Pulmonary artery endothelial cell (primary cell): ENCODE measurements at regions not wholly inside any gene's neighbourhood (a gene's known extent, or its start where the extent isn't known, plus 50 kb on each side); places are given as distances from the start of the nearest gene placed in this dataset.
"Not testable (repeated sequence)": the region's sequence is repeated elsewhere in the genome, so short reads cannot be mapped to it uniquely, and the experiment has no call there.

Experiments
- DNase-seq: peaks from one replicate; pipeline ENCODE4 v3.0.0-alpha.2; 2011; ENCODE audit warnings: low read depth, low spot score

GRCh38 chr2:195572895-195573683 lies 83.9 kb upstream of the SLC39A10 start:
- no peak for DNase-seq

- no peak for DNase-seq
Observed at GRCh38 chr2:195570329-195570728, 86.7 kb upstream of the SLC39A10 start.

GRCh38 chr2:195569255-195569654 lies 87.8 kb upstream of the SLC39A10 start:
- no peak for DNase-seq

- DNase-seq = not testable (repeated sequence)
Observed at GRCh38 chr2:195564625-195565135, 92.3 kb upstream of the SLC39A10 start.

GRCh38 chr2:195563857-195564512 lies 93.0 kb upstream of the SLC39A10 start:
- DNase-seq = no peak

- DNase-seq = no peak
Observed at GRCh38 chr2:195562570-195563566, 94.2 kb upstream of the SLC39A10 start.

- DNase-seq = no peak
Observed at GRCh38 chr2:195561116-195561921, 95.7 kb upstream of the SLC39A10 start.

- no peak for DNase-seq
Observed at GRCh38 chr2:195560209-195560895, 96.7 kb upstream of the SLC39A10 start.

- no peak for DNase-seq
Observed at GRCh38 chr2:195559431-195559914, 97.6 kb upstream of the SLC39A10 start.

- DNase-seq = no peak
Observed at GRCh38 chr2:195555971-195556370, 101.1 kb upstream of the SLC39A10 start.

GRCh38 chr2:195552581-195552980 lies 104.4 kb upstream of the SLC39A10 start:
- DNase-seq = no peak

- DNase-seq = no peak
Observed at GRCh38 chr2:195548198-195548940, 108.7 kb upstream of the SLC39A10 start.

GRCh38 chr2:195547268-195547840 lies 109.7 kb upstream of the SLC39A10 start:
- DNase-seq = not testable (repeated sequence)

- DNase-seq = no peak
Observed at GRCh38 chr2:195545811-195546210, 111.2 kb upstream of the SLC39A10 start.

- DNase-seq = no peak
Observed at GRCh38 chr2:195543902-195544894, 112.8 kb upstream of the SLC39A10 start.

GRCh38 chr2:195543063-195543462 lies 114.0 kb upstream of the SLC39A10 start:
- DNase-seq = no peak

GRCh38 chr2:195542067-195542466 lies 115.0 kb upstream of the SLC39A10 start:
- DNase-seq = no peak

GRCh38 chr2:195538937-195539336 lies 118.1 kb upstream of the SLC39A10 start:
- no peak for DNase-seq
